ENCODE measurements at regions not wholly inside any gene's neighbourhood (a gene's known extent, or its start where the extent isn't known, plus 50 kb on each side); places are given as distances from the start of the nearest gene placed in this dataset.
"Not testable (repeated sequence)": the region's sequence is repeated elsewhere in the genome, so short reads cannot be mapped to it uniquely, and the experiment has no call there.

DNA sequence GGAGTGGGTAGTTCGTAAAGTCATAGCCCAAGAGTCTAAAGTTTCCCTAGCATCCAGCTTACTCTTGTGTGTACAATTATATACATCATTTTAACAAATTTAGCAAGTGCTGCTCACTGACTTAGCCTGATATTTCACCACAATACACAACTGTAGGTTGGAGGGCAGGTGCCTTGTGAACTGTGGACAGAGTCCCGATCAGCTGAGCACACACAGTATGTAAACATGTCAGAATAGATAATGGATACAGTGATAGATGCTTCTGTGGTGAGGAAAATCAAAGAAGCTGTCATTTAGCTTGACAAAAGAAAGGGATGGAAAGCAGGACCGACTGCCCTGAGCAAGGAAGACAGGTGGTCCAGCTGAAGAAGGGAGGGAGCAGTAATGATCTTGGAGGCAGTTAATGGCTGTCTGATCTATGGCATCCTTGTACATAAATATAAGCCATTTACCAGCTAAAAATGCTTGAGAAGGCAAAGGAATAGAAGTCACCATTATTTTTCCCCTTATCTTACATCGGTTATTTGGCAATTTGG is 372.8 kb upstream of the UBE2E3 start:
- Mint-ChIP-seq H3K4me3 (no peak overlapping the region), H3K4me1 (no peaks in the 10 kb centered on the region), H3K27ac (no peak overlapping the region), H3K9me3 (no peaks in the 10 kb centered on the region), H3K27me3 (no peaks in the 10 kb centered on the region), H3K36me3 (no peaks in the 10 kb centered on the region)
- no peak for DNase-seq
- no peak for ATAC-seq (ENCODE audit: low read depth in 2 of 2)

DNA sequence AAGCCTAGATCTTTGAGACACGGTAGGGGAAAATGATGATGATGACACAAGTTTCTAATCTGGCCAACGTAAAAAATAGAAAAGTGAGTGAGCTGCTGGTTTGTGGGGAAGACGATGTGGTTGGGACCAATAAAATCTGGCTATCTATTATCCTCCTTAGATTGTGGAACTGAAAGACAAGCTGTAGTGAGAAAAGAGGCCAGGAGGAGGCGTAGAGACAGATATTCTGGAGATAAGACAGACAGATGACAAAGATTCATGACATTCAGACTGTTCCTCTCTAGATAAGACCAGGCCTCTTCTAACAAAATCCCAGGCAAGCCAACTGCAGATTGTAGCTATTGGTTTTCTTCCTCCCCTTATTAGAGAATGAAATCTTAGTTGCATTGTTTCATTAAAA is 376.3 kb upstream of the UBE2E3 start:
- DNase-seq = no peak
- Mint-ChIP-seq H3K27me3 (no peaks in the 10 kb centered on the region), H3K4me3 (no peak overlapping the region), H3K9me3 (no peaks in the 10 kb centered on the region), H3K4me1 (no peaks in the 10 kb centered on the region), H3K27ac (peak overlapping the region in 1 of 6 donors; percentile 6), H3K36me3 (no peaks in the 10 kb centered on the region)
- ATAC-seq (ENCODE audit: low read depth in 2 of 2) = no peak

DNA sequence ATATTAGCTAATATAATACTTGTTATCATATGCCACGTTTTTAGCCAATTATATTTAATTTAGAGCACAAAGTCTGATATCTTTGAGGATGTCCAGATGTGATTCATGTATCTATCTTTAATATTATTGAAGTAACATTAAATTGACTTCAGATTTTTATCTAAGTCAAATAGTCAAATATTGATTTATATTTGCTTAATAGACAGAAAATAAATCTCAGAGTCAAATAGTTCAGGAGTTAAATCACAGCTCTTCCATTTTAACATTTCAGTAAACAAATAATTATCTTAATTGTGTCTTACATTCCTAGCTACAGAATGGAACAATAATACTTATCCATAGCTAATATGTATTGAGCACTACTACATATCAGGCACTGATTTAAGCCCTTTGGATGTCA is 379.4 kb upstream of the UBE2E3 start:
- no peak for DNase-seq
- peaks cover 0 to 9% (median 3%) of the 10 kb centered on the region in 7 donors for H3K9me3 Mint-ChIP-seq
- no peak overlapping the region for H3K27ac Mint-ChIP-seq
- H3K27me3 Mint-ChIP-seq = no peaks in the 10 kb centered on the region
- H3K36me3 Mint-ChIP-seq = peaks cover 0 to 4% of the 10 kb centered on the region in 2 donors
- no peak overlapping the region for H3K4me3 Mint-ChIP-seq
- no peak for ATAC-seq (ENCODE audit: low read depth in 2 of 2)
- no peaks in the 10 kb centered on the region for H3K4me1 Mint-ChIP-seq

DNA sequence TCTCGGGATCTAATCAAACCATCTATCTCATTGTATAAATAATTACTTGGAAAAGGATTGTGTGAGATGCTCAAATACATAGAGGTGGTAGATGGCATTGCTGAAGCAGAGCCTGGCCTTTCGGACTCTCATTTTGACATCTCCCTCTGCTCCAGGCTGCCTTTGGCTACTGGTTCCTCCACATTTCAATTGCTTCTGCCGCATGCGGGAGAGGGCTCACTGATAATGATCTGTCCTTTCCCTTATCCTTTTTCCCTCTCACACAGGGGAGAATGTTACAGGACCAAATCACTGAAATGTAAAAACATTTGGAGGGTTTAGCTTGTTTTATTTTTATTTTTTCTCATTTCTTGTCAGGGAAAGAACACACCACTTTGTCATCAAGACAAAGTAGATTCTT is 380.6 kb upstream of the UBE2E3 start:
- H3K27ac Mint-ChIP-seq = no peak overlapping the region
- H3K36me3 Mint-ChIP-seq = peaks cover 0 to 6% of the 10 kb centered on the region in 2 donors
- no peaks in the 10 kb centered on the region for H3K27me3 Mint-ChIP-seq
- no peak overlapping the region for H3K4me3 Mint-ChIP-seq
- no peaks in the 10 kb centered on the region for H3K4me1 Mint-ChIP-seq
- ATAC-seq (ENCODE audit: low read depth in 2 of 2) (no peak), DNase-seq (no peak)
- peaks cover 0 to 11% (median 3%) of the 10 kb centered on the region in 7 donors for H3K9me3 Mint-ChIP-seq

DNA sequence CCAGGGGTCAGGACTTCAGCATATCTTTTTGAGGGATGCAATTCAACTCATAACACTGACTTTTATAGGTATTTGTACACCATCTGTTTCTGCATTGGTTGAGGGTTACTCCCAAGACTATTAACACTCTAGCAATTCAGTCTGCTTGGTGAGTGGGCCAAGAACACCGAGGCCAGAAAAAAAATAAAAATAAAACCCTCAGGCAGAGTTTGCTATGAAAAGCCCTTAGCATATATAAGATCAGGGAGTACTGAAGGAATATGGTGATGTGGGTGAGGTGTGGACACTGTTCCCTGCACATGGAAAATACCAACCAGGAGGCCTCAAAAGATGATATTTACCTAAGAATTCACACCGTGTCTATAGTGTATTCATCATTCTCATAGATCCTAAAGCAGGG is 383.2 kb upstream of the UBE2E3 start:
- Mint-ChIP-seq H3K27ac (no peak overlapping the region), H3K9me3 (peaks cover 0 to 11% (median 3%) of the 10 kb centered on the region in 7 donors), H3K36me3 (peaks cover 0 to 6% of the 10 kb centered on the region in 2 donors), H3K4me1 (no peaks in the 10 kb centered on the region), H3K4me3 (no peak overlapping the region), H3K27me3 (no peaks in the 10 kb centered on the region)
- no peak for ATAC-seq (ENCODE audit: low read depth in 2 of 2)
- no peak for DNase-seq

DNA sequence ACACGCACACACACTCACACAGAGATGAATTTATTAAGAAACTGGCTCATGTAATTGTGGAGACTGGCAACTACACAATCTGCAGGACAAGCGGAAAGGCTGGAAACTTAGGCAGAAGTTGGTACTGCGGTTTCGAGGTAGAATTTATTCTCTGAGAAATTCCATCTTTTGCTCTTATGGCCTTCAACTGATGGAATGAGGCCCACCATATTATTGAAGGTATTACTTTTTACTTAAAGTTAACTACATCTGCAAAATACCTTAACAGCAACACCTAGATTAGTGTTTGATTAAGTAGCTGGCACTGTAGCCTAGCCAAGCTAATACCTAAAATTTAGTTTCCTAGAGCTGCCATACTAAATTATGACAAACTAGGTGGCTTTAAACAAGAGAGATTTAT is 384.0 kb upstream of the UBE2E3 start:
- DNase-seq = no peak
- H3K27me3 Mint-ChIP-seq = no peaks in the 10 kb centered on the region
- no peak overlapping the region for H3K27ac Mint-ChIP-seq
- H3K36me3 Mint-ChIP-seq = peaks cover 0 to 6% of the 10 kb centered on the region in 2 donors
- no peak overlapping the region for H3K4me3 Mint-ChIP-seq
- ATAC-seq (ENCODE audit: low read depth in 2 of 2) = no peak
- peaks cover 0 to under 1% (median 0%) of the 10 kb centered on the region in 3 donors for H3K4me1 Mint-ChIP-seq
- peaks cover 0 to 11% (median 3%) of the 10 kb centered on the region in 7 donors for H3K9me3 Mint-ChIP-seq

DNA sequence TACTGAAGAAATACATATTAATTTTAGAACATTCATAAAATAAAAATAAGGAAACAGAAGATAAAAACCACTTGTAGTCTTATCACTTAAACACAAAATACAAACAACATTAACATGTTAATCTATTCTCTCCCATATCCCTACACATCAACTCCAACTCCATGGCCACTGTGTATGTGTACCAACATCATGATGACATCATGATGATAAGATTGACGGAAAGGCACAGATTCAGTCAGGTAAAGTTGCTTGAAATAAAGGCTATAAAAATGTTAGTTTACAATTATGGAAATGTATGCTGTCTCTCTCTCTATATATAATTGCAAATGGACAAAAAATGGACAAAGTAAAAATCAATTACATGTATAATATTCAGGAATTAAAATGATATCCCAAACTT is 388.5 kb upstream of the UBE2E3 start:
- H3K27me3 Mint-ChIP-seq = peaks cover 0 to 4% (median 0%) of the 10 kb centered on the region in 3 donors
- H3K27ac Mint-ChIP-seq = no peak overlapping the region
- ATAC-seq (ENCODE audit: low read depth in 2 of 2) (no peak), DNase-seq (no peak)
- no peak overlapping the region for H3K4me3 Mint-ChIP-seq
- H3K4me1 Mint-ChIP-seq = peaks cover 0 to 11% (median 0%) of the 10 kb centered on the region in 3 donors
- H3K36me3 Mint-ChIP-seq = peaks cover 0 to 13% of the 10 kb centered on the region in 2 donors
- H3K9me3 Mint-ChIP-seq = peaks cover 0 to 14% (median 9%) of the 10 kb centered on the region in 7 donors

DNA sequence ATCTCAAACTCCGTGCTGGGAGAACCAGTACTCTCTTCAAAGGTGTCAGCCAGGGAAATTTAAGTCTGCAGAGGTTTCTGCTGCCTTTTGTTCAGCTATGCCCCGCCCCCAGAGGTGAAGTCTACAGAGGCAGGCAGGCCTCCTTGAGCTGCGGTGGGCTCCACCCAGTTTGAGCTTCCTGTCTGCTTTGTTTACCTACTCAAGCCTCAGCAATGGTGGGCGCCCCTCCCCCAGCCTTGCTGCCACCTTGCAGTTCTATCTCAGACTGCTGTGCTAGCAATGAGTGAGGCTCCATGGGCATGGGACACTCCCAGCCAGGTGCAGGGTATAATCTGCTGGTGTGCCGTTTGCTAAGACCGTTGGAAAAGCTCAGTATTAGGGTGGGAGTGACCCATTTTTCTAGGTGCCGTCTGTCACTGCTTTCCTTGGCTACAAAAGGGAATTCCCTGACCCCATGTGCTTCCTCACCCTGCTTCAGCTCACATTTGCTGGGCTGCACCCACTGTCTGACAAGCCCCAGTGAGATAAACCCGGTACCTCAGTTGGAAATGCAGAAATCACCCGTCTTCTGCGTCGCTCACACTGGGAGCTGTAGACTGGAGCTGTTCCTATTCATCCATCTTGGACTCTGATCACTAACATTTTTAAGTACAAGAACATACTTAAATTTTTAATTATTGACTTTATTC is 389.2 kb upstream of the UBE2E3 start:
- H3K27ac Mint-ChIP-seq = peak overlapping the region in 1 of 6 donors; percentile 54
- peaks cover 0 to 13% (median 7%) of the 10 kb centered on the region in 7 donors for H3K9me3 Mint-ChIP-seq
- DNase-seq; ATAC-seq (ENCODE audit: low read depth in 2 of 2); H3K27me3 Mint-ChIP-seq: not testable (repeated sequence)
- H3K4me1 Mint-ChIP-seq = peaks cover 0 to 11% (median 0%) of the 10 kb centered on the region in 3 donors
- H3K4me3 Mint-ChIP-seq = peak overlapping the region in 4 of 8 donors; percentile 6 to 56 (median 24)
- H3K36me3 Mint-ChIP-seq = peaks cover 0 to 12% of the 10 kb centered on the region in 2 donors

DNA sequence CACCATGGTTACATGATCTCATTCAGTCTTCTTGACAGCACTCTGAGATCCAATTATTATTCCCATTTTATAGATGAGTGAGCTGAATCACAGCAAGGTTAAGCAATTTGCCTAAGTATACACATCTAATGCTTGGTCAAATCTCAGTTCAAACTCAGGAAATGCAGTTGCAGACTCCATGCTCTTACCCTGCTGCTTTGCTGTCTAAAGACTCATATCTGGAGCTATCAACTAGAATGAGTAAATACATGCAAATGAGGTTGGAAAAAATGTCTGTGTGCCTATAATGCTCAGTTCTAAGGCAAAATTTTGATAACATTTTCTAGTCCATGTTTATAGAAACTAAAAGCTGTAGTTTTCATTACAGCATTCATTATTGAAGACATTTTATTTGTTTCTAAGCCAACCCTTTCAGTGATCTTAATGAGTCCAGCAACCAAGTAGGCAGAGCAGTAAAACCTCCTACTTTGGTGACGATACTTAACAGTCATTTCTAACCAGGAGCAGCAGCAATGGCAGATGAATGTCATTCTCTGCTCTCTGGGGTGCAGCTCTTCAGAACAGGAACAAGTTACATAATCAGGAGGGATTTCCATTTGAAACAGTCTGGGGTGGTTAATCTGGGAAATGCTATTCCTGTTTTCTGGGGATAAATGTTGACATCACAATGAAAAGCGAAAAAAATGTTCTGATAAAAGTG is 396.8 kb upstream of the UBE2E3 start:
- DNase-seq (no peak), ATAC-seq (ENCODE audit: low read depth in 2 of 2) (no peak)
- Mint-ChIP-seq H3K4me1 (no peaks in the 10 kb centered on the region), H3K36me3 (no peaks in the 10 kb centered on the region), H3K9me3 (peaks cover 0 to 10% (median 2%) of the 10 kb centered on the region in 7 donors), H3K27me3 (peaks cover 0 to 1% (median 0%) of the 10 kb centered on the region in 3 donors), H3K4me3 (no peak overlapping the region), H3K27ac (no peak overlapping the region)

DNA sequence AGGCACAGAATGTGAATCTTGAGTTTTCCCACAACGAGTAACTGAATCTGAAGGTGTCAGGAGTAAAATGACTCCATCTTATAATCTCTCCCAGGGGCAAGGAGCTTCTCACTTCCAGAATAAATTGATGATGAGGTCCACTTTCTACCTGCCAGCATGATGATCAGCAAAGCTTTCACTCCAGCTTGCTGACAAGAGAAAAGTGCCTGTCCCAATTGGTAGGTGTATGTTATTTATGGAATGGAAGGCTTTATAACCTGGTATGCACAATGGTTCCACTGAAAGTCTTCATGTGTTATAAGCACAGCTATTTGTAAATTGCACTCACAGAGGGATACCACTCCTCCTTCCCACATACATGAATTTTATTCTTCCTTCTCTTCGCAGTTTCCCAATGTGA is 401.0 kb upstream of the UBE2E3 start:
- H3K4me3 Mint-ChIP-seq = no peak overlapping the region
- no peak overlapping the region for H3K27ac Mint-ChIP-seq
- ATAC-seq (ENCODE audit: low read depth in 2 of 2) = no peak
- peaks cover 0 to 3% (median 0%) of the 10 kb centered on the region in 7 donors for H3K9me3 Mint-ChIP-seq
- H3K27me3 Mint-ChIP-seq = no peaks in the 10 kb centered on the region
- no peaks in the 10 kb centered on the region for H3K4me1 Mint-ChIP-seq
- no peak for DNase-seq
- H3K36me3 Mint-ChIP-seq = no peaks in the 10 kb centered on the region

DNA sequence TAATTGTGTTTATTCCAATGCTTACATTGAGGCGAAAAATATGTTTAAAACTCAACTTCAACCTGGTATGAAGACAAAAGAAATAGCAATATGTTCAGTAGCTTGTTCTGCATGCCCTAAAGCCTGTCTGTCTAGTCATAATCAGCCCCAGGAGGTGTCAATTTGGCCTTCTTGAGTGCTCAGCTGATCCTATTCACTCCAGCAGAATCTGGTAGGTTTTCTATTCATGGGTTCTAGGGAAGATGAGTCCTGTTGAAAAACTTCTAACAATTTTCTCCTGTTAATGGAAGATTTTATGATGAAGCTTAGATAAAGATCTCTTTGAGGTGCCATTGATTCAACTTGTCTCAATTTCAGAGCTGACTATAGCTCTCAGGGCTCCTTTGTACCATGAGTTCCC is 402.0 kb upstream of the UBE2E3 start:
- Mint-ChIP-seq H3K36me3 (no peaks in the 10 kb centered on the region), H3K9me3 (peaks cover 0 to 3% (median 0%) of the 10 kb centered on the region in 7 donors), H3K4me3 (no peak overlapping the region), H3K4me1 (no peaks in the 10 kb centered on the region), H3K27ac (no peak overlapping the region), H3K27me3 (no peaks in the 10 kb centered on the region)
- ATAC-seq (ENCODE audit: low read depth in 2 of 2) (no peak), DNase-seq (no peak)

DNA sequence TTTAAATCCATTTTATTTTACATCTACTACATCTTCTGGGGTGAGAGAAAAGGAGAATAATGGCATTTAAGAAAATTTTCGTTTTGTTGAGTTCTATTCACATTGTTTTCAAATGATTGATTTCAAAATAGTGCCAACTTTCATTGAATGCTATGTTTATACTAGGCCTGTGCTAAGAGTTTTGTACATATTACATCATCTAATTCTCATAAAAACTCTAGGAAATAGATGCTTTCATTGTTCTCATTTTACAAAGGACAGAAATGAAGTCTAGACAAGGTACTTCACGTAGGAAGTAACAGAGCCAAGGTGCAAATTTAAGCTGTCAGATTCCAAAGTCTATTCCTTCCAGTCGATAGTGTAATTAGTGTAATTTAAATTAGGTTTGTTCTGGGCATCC is 402.8 kb upstream of the UBE2E3 start:
- no peak for ATAC-seq (ENCODE audit: low read depth in 2 of 2)
- peaks cover 0 to 3% (median 0%) of the 10 kb centered on the region in 7 donors for H3K9me3 Mint-ChIP-seq
- no peaks in the 10 kb centered on the region for H3K27me3 Mint-ChIP-seq
- no peak overlapping the region for H3K4me3 Mint-ChIP-seq
- no peak overlapping the region for H3K27ac Mint-ChIP-seq
- H3K4me1 Mint-ChIP-seq = no peaks in the 10 kb centered on the region
- H3K36me3 Mint-ChIP-seq = no peaks in the 10 kb centered on the region
- DNase-seq = no peak

DNA sequence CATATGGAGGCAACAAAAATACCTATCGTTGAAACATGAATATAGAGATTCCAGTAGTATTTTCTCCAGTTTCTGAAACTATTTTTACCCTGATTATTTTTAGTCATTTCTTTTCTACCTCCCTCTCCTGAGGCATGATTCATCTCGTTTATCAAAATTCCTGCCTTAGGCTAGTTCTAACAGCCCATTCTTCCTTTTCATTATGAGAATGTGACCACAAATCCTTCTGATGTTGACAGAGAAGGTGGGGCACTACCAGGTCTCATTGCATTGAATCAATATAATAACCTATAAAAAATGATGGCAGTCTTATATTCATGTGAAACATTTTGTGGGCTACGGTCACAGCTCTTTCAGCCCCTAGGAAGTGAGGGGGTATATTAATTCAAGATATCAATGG is 406.5 kb upstream of the UBE2E3 start:
- H3K36me3 Mint-ChIP-seq = no peaks in the 10 kb centered on the region
- DNase-seq (no peak), ATAC-seq (ENCODE audit: low read depth in 2 of 2) (no peak)
- no peaks in the 10 kb centered on the region for H3K4me1 Mint-ChIP-seq
- no peak overlapping the region for H3K27ac Mint-ChIP-seq
- no peaks in the 10 kb centered on the region for H3K27me3 Mint-ChIP-seq
- no peak overlapping the region for H3K4me3 Mint-ChIP-seq
- peaks cover 0 to 3% (median 0%) of the 10 kb centered on the region in 7 donors for H3K9me3 Mint-ChIP-seq

DNA sequence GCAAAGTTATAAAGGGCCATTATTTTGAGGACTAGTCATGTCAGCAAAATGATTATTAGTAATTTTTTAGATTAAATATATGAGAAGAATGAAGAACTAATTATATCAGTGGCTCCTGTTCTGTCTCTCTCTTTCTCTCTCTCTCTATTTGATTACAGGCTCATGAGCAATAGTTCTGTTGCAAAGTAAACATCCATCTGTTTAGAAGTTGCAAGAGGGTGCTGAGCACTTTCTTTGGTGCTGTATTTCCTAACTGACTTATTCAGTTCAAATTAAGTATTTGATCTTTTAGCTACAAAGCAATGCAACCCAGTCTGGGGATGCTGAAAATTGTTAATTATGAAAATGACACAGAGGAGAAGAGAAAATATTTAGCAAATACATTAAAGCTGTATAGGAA is 408.1 kb upstream of the UBE2E3 start:
- H3K27ac Mint-ChIP-seq = no peak overlapping the region
- H3K27me3 Mint-ChIP-seq = peaks cover 0 to 5% (median 0%) of the 10 kb centered on the region in 3 donors
- ATAC-seq (ENCODE audit: low read depth in 2 of 2) (no peak), DNase-seq (no peak)
- H3K9me3 Mint-ChIP-seq = peaks cover 0 to 3% (median 0%) of the 10 kb centered on the region in 7 donors
- H3K36me3 Mint-ChIP-seq = no peaks in the 10 kb centered on the region
- H3K4me1 Mint-ChIP-seq = no peaks in the 10 kb centered on the region
- no peak overlapping the region for H3K4me3 Mint-ChIP-seq
